ENCODE measurements at regions not wholly inside any gene's neighbourhood (a gene's known extent, or its start where the extent isn't known, plus 50 kb on each side); places are given as distances from the start of the nearest gene placed in this dataset.
"Not testable (repeated sequence)": the region's sequence is repeated elsewhere in the genome, so short reads cannot be mapped to it uniquely, and the experiment has no call there.

DNA sequence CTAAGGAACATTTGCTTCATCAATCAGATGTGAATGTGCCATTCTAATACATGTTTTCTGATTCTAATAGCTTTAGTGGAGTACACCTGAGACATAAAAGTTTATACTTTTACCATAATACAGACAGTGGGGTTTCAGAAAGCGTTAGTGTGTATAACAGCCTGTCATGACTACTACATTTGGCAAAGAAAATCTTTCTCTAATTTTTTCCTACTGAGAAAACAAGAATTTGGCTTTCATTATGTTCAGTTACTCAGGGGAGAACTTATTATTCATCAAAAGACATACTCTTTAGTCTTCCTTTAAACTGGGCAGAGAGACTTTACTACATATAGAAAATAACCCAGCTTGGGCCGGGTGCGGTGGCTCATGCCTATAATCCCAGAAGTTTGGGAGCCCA lies 104.9 kb downstream of the PCDH18 start:
- DNase-seq (ENCODE audit: low spot score in 2 of 2) = no peak
- no peak overlapping the region for H3K4me3 Mint-ChIP-seq
- no peak for ATAC-seq (replicated peaks; ENCODE audit: extremely low read depth, poor library complexity, severe bottlenecking)
- no peaks in the 10 kb centered on the region for H3K4me1 Mint-ChIP-seq
- no peak overlapping the region for H3K27ac Mint-ChIP-seq (ENCODE audit: low read depth)
- no peaks in the 10 kb centered on the region for H3K27me3 Mint-ChIP-seq
- H3K9me3 Mint-ChIP-seq = peaks cover 6% of the 10 kb centered on the region
- peaks cover 2% of the 10 kb centered on the region for H3K36me3 Mint-ChIP-seq (ENCODE audit: insufficient read depth)

- Mint-ChIP-seq H3K9me3 (peaks cover 6% of the 10 kb centered on the region), H3K27me3 (no peaks in the 10 kb centered on the region), H3K4me3 (no peak overlapping the region), H3K36me3 (ENCODE audit: insufficient read depth) (peaks cover 2% of the 10 kb centered on the region), H3K4me1 (no peaks in the 10 kb centered on the region), H3K27ac (ENCODE audit: low read depth) (no peak overlapping the region)
- ATAC-seq (replicated peaks; ENCODE audit: extremely low read depth, poor library complexity, severe bottlenecking) (no peak), DNase-seq (ENCODE audit: low spot score in 2 of 2) (no peak)
Measured at GRCh38 chr4:137425281-137425680, 107.0 kb downstream of the PCDH18 start.

DNA sequence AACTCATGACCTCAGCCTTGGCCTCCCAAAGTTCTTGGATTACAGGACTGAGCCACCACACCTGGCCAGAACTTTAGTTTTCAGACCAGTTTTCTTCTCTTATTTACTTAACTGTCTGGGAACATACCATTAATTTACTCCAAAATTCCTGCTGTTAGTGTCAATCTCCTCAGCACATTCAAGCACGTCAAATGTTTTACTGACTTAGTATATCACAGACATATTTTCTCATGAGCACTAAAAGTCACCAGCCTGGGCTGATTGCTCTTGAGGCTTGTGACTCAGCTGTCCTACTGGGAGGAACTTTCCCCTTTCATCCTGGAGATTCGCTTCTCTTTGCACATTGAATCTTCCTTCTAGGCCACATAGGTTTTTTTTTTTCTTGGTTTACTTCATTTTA lies 109.6 kb downstream of the PCDH18 start:
- Mint-ChIP-seq H3K27me3 (no peaks in the 10 kb centered on the region), H3K4me3 (no peak overlapping the region), H3K9me3 (peaks cover 4% of the 10 kb centered on the region), H3K4me1 (no peaks in the 10 kb centered on the region), H3K27ac (ENCODE audit: low read depth) (no peak overlapping the region), H3K36me3 (ENCODE audit: insufficient read depth) (peaks cover 2% of the 10 kb centered on the region)
- DNase-seq (ENCODE audit: low spot score in 2 of 2) = no peak
- ATAC-seq (replicated peaks; ENCODE audit: extremely low read depth, poor library complexity, severe bottlenecking) = no peak

DNA sequence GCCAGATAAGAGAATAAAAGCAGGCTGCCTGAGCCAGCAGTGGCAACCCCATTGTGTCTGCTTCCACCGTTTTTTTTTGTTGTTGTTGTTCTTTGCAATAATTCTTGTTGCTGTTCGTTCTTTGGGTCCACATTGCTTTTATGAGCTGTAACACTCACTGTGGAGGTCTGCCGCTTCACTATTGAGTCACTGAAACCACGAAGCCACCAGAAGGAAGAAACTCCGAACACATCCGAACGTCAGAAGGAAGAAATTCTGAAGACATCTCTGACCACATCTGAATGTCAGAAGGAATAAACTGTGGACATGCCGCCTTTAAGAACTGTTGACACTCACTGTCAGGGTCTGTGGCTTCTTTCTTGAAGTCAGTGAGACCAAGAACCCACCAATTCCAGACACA lies 110.5 kb downstream of the PCDH18 start:
- no peaks in the 10 kb centered on the region for H3K27me3 Mint-ChIP-seq
- peaks cover 4% of the 10 kb centered on the region for H3K9me3 Mint-ChIP-seq
- no peaks in the 10 kb centered on the region for H3K4me1 Mint-ChIP-seq
- no peak overlapping the region for H3K27ac Mint-ChIP-seq (ENCODE audit: low read depth)
- ATAC-seq (replicated peaks; ENCODE audit: extremely low read depth, poor library complexity, severe bottlenecking) = no peak
- H3K36me3 Mint-ChIP-seq (ENCODE audit: insufficient read depth) = peaks cover 2% of the 10 kb centered on the region
- no peak overlapping the region for H3K4me3 Mint-ChIP-seq
- DNase-seq (ENCODE audit: low spot score in 2 of 2) = no peak

DNA sequence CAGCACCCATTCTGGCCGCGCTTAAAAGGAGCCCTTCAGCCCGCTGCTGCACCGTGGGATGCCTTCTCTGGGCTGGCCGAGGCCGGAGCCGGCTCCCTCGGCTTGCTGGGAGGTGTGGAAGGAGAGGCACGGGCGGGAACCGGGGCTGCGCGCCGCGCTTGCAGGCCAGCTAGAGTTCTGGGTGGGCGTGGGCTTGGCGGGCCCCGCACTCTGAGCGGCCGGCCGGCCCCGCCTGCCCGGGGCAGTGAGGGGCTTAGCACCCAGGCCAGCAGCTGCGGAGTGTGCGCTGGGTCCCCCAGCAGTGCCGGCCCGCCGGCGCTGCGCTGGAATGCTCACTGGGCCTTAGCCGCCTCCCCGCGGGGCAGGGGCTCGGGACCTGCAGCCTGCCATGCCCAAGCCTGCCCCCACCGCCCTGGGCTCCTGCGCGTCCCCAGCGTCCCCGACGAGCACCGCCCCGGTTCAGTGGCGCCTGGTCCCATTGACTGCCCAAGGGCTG lies 111.3 kb downstream of the PCDH18 start:
- no peak for ATAC-seq (replicated peaks; ENCODE audit: extremely low read depth, poor library complexity, severe bottlenecking)
- H3K27ac Mint-ChIP-seq (ENCODE audit: low read depth) = no peak overlapping the region
- no peak for DNase-seq (ENCODE audit: low spot score in 2 of 2)

DNA sequence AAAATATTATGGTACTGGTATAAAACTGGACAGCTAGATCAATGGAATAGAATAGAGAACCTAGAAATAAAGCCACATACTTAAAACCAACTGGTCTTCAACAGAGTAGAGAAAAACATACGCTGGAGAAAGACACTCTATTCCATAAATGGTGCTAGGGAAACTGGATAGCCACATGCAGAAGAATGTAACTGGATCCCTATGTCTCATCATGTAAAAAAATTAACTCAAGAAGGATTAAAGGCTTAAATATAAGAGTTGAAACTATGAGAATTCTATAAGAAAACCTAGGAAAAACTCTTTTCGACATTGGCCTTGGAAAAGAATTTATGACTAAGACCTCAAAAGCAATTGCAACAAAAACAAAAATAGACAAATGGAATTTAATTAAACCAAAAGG lies 114.6 kb downstream of the PCDH18 start:
- H3K27me3 Mint-ChIP-seq = no peaks in the 10 kb centered on the region
- H3K36me3 Mint-ChIP-seq (ENCODE audit: insufficient read depth) = peaks cover 2% of the 10 kb centered on the region
- DNase-seq (ENCODE audit: low spot score in 2 of 2) (no peak), ATAC-seq (replicated peaks; ENCODE audit: extremely low read depth, poor library complexity, severe bottlenecking) (no peak)
- H3K27ac Mint-ChIP-seq (ENCODE audit: low read depth) = no peak overlapping the region
- H3K9me3 Mint-ChIP-seq = peaks cover 18% of the 10 kb centered on the region
- no peaks in the 10 kb centered on the region for H3K4me1 Mint-ChIP-seq
- no peak overlapping the region for H3K4me3 Mint-ChIP-seq

More for the DNA sequence above, 111.3 kb downstream of the PCDH18 start:
- H3K4me3 Mint-ChIP-seq = no peak overlapping the region
- H3K27me3 Mint-ChIP-seq = no peaks in the 10 kb centered on the region
- peaks cover 7% of the 10 kb centered on the region for H3K9me3 Mint-ChIP-seq
- H3K36me3 Mint-ChIP-seq (ENCODE audit: insufficient read depth) = peaks cover 2% of the 10 kb centered on the region
- no peaks in the 10 kb centered on the region for H3K4me1 Mint-ChIP-seq

DNA sequence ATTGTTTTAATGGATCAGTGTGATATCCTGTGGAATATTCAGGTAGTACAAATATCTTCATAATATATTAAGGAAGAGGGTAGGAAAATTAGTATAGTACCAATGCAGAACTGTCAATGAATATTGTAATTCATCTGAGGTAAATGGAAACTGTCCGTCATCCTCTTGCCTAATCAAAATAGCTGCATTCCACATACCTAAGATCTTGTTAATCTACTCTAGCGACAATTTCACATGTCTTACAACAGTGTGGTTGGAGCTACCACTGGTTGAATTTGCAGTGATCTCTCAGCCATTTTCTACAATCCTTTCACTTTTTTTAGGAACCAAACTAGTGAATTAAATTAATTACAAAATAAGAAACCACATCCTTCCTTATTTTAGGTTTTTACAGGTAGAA lies 117.5 kb downstream of the PCDH18 start:
- Mint-ChIP-seq H3K9me3 (peaks cover 22% of the 10 kb centered on the region), H3K36me3 (ENCODE audit: insufficient read depth) (peaks cover 2% of the 10 kb centered on the region), H3K27me3 (no peaks in the 10 kb centered on the region), H3K4me3 (no peak overlapping the region), H3K27ac (ENCODE audit: low read depth) (no peak overlapping the region), H3K4me1 (no peaks in the 10 kb centered on the region)
- DNase-seq (ENCODE audit: low spot score in 2 of 2) = no peak
- no peak for ATAC-seq (replicated peaks; ENCODE audit: extremely low read depth, poor library complexity, severe bottlenecking)

GRCh38 chr4:137408527-137409177 lies 123.6 kb downstream of the PCDH18 start:
- DNase-seq (ENCODE audit: low spot score in 2 of 2) (no peak), ATAC-seq (replicated peaks; ENCODE audit: extremely low read depth, poor library complexity, severe bottlenecking) (no peak)
- H3K27me3 Mint-ChIP-seq = no peaks in the 10 kb centered on the region
- H3K4me1 Mint-ChIP-seq = no peaks in the 10 kb centered on the region
- H3K36me3 Mint-ChIP-seq (ENCODE audit: insufficient read depth) = no peaks in the 10 kb centered on the region
- no peak overlapping the region for H3K27ac Mint-ChIP-seq (ENCODE audit: low read depth)
- H3K9me3 Mint-ChIP-seq = peaks cover 19% of the 10 kb centered on the region
- H3K4me3 Mint-ChIP-seq = no peak overlapping the region

- H3K4me3 Mint-ChIP-seq; ATAC-seq (replicated peaks; ENCODE audit: extremely low read depth, poor library complexity, severe bottlenecking); H3K27ac Mint-ChIP-seq (ENCODE audit: low read depth); DNase-seq (ENCODE audit: low spot score in 2 of 2); H3K27me3 Mint-ChIP-seq; H3K4me1 Mint-ChIP-seq; H3K36me3 Mint-ChIP-seq (ENCODE audit: insufficient read depth): not testable (repeated sequence)
- H3K9me3 Mint-ChIP-seq = peaks cover 14% of the 10 kb centered on the region
Measured at GRCh38 chr4:137405833-137406232, 126.5 kb downstream of the PCDH18 start.

- peaks cover 10% of the 10 kb centered on the region for H3K9me3 Mint-ChIP-seq
- H3K4me1 Mint-ChIP-seq = no peaks in the 10 kb centered on the region
- no peak overlapping the region for H3K27ac Mint-ChIP-seq (ENCODE audit: low read depth)
- no peak for DNase-seq (ENCODE audit: low spot score in 2 of 2)
- no peak for ATAC-seq (replicated peaks; ENCODE audit: extremely low read depth, poor library complexity, severe bottlenecking)
- H3K4me3 Mint-ChIP-seq = no peak overlapping the region
- no peaks in the 10 kb centered on the region for H3K27me3 Mint-ChIP-seq
- H3K36me3 Mint-ChIP-seq (ENCODE audit: insufficient read depth) = no peaks in the 10 kb centered on the region
Measured at GRCh38 chr4:137394018-137394417, 138.3 kb downstream of the PCDH18 start.

- no peak overlapping the region for H3K4me3 Mint-ChIP-seq
- H3K9me3 Mint-ChIP-seq = peaks cover 10% of the 10 kb centered on the region
- ATAC-seq (replicated peaks; ENCODE audit: extremely low read depth, poor library complexity, severe bottlenecking) (no peak), DNase-seq (ENCODE audit: low spot score in 2 of 2) (no peak)
- no peaks in the 10 kb centered on the region for H3K36me3 Mint-ChIP-seq (ENCODE audit: insufficient read depth)
- no peaks in the 10 kb centered on the region for H3K4me1 Mint-ChIP-seq
- no peaks in the 10 kb centered on the region for H3K27me3 Mint-ChIP-seq
- H3K27ac Mint-ChIP-seq (ENCODE audit: low read depth) = no peak overlapping the region
Measured at GRCh38 chr4:137393044-137393443, 139.2 kb downstream of the PCDH18 start.

GRCh38 chr4:137390707-137391106 lies 141.6 kb downstream of the PCDH18 start:
- peaks cover 7% of the 10 kb centered on the region for H3K9me3 Mint-ChIP-seq
- H3K36me3 Mint-ChIP-seq (ENCODE audit: insufficient read depth) = no peaks in the 10 kb centered on the region
- H3K27ac Mint-ChIP-seq (ENCODE audit: low read depth) = no peak overlapping the region
- no peaks in the 10 kb centered on the region for H3K4me1 Mint-ChIP-seq
- ATAC-seq (replicated peaks; ENCODE audit: extremely low read depth, poor library complexity, severe bottlenecking) (no peak), DNase-seq (ENCODE audit: low spot score in 2 of 2) (no peak)
- H3K4me3 Mint-ChIP-seq = no peak overlapping the region
- no peaks in the 10 kb centered on the region for H3K27me3 Mint-ChIP-seq

- no peak for DNase-seq (ENCODE audit: low spot score in 2 of 2)
- no peaks in the 10 kb centered on the region for H3K27me3 Mint-ChIP-seq
- no peaks in the 10 kb centered on the region for H3K36me3 Mint-ChIP-seq (ENCODE audit: insufficient read depth)
- no peaks in the 10 kb centered on the region for H3K4me1 Mint-ChIP-seq
- ATAC-seq (replicated peaks; ENCODE audit: extremely low read depth, poor library complexity, severe bottlenecking) = no peak
- H3K4me3 Mint-ChIP-seq = no peak overlapping the region
- no peak overlapping the region for H3K27ac Mint-ChIP-seq (ENCODE audit: low read depth)
- H3K9me3 Mint-ChIP-seq = peaks cover 10% of the 10 kb centered on the region
Measured at GRCh38 chr4:137389911-137390520, 142.3 kb downstream of the PCDH18 start.

All from central memory CD8-positive, alpha-beta T cell (primary cell).